K562 (cell line): ENCODE measurements at regions not wholly inside any gene's neighbourhood (a gene's known extent, or its start where the extent isn't known, plus 50 kb on each side); places are given as distances from the start of the nearest gene placed in this dataset.

Source experiments
- BRD4 ChIP-seq: fragments of 200-600 bp; sonication (generic); IDR thresholded peaks from 2 replicates; pipeline ENCODE4 v1.6.1; 2017; ENCODE audit warnings: inconsistent platforms
- HDAC8 ChIP-seq: fragments of 450-650 bp; IDR thresholded peaks from 2 replicates; pipeline ENCODE4 v1.6.1; 2016; ENCODE audit warnings: mild to moderate bottlenecking, missing genetic modification characterization, moderate library complexity, missing compliant biosample characterization
- PRPF4 ChIP-seq: fragments of 200-400 bp; formaldehyde crosslinking; IDR thresholded peaks from one replicate; pipeline ENCODE4 v1.6.1; 2017; ENCODE audit warnings: low read length, low read depth, mild to moderate bottlenecking; ENCODE audit not compliant: insufficient read depth, poor library complexity, severe bottlenecking
- ZKSCAN3 ChIP-seq: fragments of 250-450 bp; sonication (Bioruptor Pico); IDR thresholded peaks from 2 replicates; pipeline ENCODE4 v1.4.0; 2020
- ZNF740 ChIP-seq, 3 experiments: fragments of 200-800 bp in 1 of 3; sonication (Bioruptor generic) in 1 of 3; sonication (generic) in 1 of 3; formaldehyde crosslinking in 1 of 3; IDR thresholded peaks; 2 replicates each; pipeline versions ENCODE4 v1.6.1 to v1.8.0; 2016 to 2022; ENCODE audit warnings: mild to moderate bottlenecking in 2 of 3, missing compliant biosample characterization in 2 of 3, missing genetic modification characterization in 2 of 3, missing genetic modification reagents in 1 of 3
- TF ChIP-seq, protein P1 (sequence below), 2 experiments: IDR thresholded peaks; 2 replicates each; pipeline ENCODE4 v1.6.1; 2012; ENCODE audit warnings: improper control_type of control experiment in 2 of 2, low read depth in 2 of 2, low read length in 2 of 2, borderline replicate concordance in 1 of 2

GRCh38 chr9:87137718-87138117 lies 190.4 kb upstream of the GAS1 start (continued):
- TF ChIP-seq HDAC8 (no peak), ZNF740 (CRISPR knock-in tag; IDR thresholded peaks at IDR 0.05) (no peak), ZNF740 (tag; IDR thresholded peaks at IDR 0.05) (no peak), BRD4 (no peak), ZKSCAN3 (CRISPR knock-in tag) (no peak), PRPF4 (no peak)
- TF ChIP-seq, protein P1, sequence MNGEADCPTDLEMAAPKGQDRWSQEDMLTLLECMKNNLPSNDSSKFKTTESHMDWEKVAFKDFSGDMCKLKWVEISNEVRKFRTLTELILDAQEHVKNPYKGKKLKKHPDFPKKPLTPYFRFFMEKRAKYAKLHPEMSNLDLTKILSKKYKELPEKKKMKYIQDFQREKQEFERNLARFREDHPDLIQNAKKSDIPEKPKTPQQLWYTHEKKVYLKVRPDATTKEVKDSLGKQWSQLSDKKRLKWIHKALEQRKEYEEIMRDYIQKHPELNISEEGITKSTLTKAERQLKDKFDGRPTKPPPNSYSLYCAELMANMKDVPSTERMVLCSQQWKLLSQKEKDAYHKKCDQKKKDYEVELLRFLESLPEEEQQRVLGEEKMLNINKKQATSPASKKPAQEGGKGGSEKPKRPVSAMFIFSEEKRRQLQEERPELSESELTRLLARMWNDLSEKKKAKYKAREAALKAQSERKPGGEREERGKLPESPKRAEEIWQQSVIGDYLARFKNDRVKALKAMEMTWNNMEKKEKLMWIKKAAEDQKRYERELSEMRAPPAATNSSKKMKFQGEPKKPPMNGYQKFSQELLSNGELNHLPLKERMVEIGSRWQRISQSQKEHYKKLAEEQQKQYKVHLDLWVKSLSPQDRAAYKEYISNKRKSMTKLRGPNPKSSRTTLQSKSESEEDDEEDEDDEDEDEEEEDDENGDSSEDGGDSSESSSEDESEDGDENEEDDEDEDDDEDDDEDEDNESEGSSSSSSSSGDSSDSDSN (IDR thresholded peaks at IDR 0.05; ENCODE audit: borderline replicate concordance in 1 of 2, low read depth in 2 of 2, low read length in 2 of 2) = no peak
